ENCODE measurements at regions not wholly inside any gene's neighbourhood (a gene's known extent, or its start where the extent isn't known, plus 50 kb on each side); places are given as distances from the start of the nearest gene placed in this dataset.

GRCh38 chr6:156719395-156719719 is 57.8 kb upstream of the ARID1B start:
- TF ChIP-seq CTCF (IDR thresholded peaks at IDR 0.05) (no peak), EP300 (IDR thresholded peaks at IDR 0.05) (no peak), POLR2A (IDR thresholded peaks at IDR 0.05) (no peak)
